ENCODE measurements at regions not wholly inside any gene's neighbourhood (a gene's known extent, or its start where the extent isn't known, plus 50 kb on each side); places are given as distances from the start of the nearest gene placed in this dataset.
"Not testable (repeated sequence)": the region's sequence is repeated elsewhere in the genome, so short reads cannot be mapped to it uniquely, and the experiment has no call there.

DNA sequence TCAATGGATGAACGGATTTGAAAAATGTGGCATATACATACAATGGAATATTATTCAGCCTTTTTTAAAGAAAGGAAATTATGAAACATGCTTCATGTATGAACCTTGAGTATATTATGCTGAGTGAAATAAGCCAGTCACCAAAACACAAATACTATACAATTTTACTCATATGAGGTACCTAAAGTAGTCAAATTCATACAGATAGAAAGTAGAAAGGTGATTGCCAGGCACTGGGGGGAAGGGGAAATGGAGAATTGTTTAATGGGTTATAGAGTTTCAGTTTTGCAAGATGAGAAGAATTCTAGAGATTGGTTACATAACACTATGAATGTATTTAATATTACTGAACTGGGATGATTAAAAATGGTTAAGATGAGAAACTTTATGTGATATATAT is 171.4 kb downstream of the TMTC3 start:
- no peak for DNase-seq

GRCh38 chr12:88314706-88315105 is 172.6 kb downstream of the TMTC3 start:
- DNase-seq = no peak

- DNase-seq = no peak
Measured at GRCh38 chr12:88318726-88319125, 176.6 kb downstream of the TMTC3 start.

DNA sequence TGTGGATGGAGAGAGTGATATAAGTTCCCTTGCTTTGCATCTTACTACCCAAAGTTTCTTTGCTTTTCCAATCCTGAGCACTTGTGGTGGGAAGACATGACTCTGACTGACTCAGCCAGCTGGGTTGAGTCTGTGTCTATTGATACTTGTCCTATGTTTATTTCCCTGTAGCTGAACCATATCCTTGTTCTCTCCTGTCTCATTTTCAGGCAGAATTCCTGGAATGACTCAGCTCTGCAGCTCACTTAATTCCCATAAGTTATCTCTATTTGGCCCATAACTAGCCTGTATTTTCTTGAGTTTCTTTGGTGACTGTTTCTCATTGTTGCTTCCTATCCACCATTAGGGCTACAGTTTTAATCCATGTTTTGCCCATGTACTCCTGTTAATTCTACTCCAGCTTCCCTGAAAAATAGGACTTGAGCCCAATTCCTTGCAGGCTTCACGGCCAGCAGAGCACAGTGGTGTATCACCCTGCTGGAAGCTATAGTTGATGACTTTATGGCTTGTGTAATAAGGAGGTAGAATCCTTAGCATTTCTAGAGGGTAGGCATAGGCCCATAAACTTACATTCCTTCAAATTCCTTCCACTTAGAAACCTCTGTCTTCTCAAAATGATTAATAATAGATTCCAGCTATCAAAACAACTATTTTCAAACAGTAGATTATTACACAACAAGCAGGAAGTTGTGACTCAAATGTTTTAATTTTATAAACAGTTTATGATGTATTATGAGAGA is 183.1 kb downstream of the TMTC3 start:
- no peak for DNase-seq

GRCh38 chr12:88325816-88326189 is 183.7 kb downstream of the TMTC3 start:
- no peak for DNase-seq

DNA sequence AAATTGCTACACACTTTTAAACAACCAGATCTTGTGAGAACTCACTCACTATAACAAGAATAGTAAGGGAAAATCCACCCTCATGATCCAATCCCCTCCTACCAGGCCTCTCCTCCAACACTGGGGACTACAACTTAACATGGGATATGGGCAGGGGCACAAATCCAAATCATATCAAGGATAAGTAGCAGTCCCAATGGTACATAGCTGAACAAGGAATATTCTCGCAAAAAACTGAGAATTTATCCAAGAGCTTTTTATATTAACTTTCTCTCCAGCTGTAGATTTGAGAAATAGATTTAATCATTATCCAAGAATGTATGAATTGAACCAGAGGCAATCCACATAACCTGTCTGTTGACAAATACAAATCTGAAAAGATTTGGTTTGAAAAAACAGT is 185.2 kb downstream of the TMTC3 start:
- DNase-seq = no peak

- no peak for DNase-seq
Measured at GRCh38 chr12:88328090-88328489, 186.0 kb downstream of the TMTC3 start.

GRCh38 chr12:88329833-88330232 is 187.7 kb downstream of the TMTC3 start:
- DNase-seq = no peak

- DNase-seq = no peak
Measured at GRCh38 chr12:88334271-88334670, 192.2 kb downstream of the TMTC3 start.

GRCh38 chr12:88336076-88336739 is 194.1 kb downstream of the TMTC3 start:
- no peak for DNase-seq

DNA sequence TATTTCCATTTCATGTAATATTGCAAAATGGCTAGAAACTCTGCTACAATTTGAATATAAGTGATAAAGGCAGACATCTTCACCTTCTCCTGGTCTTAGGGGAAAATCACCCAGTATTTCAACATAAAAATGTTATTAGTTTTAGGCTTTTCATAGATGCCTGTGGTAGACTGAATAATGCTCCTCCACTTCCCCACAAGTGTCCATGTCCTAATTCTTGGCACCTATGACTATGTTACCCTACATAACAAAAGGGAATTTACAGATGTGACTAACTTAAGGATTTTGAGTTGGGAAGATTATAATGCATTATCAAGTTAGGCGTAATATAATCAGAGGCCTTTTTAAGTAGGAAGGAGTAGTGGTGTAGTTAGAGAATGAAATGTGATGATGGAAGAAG is 196.4 kb downstream of the TMTC3 start:
- no peak for DNase-seq

DNA sequence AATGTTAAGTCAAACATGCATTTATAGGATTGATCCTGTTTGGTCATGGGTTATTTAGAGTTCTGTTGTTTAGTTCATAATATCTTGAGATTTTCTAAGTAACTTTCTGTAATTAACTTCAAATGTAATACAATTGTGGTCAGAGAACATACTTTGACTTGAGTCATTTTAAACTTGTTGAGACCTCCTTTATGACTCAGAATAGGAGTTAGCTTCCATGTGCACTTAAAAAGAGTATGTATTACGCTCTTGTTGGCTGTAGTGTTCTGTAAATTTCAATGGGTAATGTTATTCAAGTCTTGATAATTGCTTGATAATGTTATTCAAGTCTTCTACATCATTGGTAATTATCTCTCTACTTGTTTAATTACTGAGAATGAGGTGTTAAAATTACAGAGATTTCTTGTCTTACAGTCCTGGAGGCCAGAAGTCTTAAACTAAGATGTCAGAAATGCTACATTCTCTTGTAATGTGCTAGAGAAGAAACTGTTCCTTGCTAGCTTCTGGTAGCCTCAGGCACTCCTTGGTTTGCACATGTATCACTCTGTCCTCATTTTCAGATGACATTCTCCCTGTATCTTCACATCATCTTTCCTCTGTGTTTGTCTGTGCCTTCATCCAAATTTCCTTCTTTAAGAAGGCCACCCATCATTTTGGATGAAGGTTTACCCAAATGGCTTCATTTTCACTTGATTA is 197.3 kb downstream of the TMTC3 start:
- no peak for DNase-seq

DNA sequence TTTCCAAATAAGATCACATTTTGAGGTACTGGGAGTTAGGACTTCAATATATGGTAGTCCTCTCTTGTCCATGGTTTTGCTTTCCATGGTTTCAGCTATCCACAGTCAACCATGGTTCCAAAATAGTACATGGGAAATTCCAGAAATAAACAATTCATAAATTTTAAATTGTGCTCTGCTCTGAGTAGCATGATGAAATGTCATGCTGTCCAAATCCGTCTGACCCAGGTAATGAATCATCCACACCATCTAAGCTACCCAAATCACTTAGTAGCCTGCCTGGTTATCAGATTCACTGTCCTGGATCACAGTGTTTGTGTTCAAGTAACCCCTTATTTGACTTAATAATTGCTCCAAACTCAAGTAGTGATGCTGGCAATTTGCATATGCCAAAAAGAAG is 197.9 kb downstream of the TMTC3 start:
- DNase-seq = no peak

GRCh38 chr12:88342251-88342806 is 200.2 kb downstream of the TMTC3 start:
- no peak for DNase-seq

GRCh38 chr12:88351146-88351545 is 209.0 kb downstream of the TMTC3 start:
- no peak for DNase-seq

- DNase-seq = no peak
Measured at GRCh38 chr12:88354691-88355090, 212.6 kb downstream of the TMTC3 start.

DNA sequence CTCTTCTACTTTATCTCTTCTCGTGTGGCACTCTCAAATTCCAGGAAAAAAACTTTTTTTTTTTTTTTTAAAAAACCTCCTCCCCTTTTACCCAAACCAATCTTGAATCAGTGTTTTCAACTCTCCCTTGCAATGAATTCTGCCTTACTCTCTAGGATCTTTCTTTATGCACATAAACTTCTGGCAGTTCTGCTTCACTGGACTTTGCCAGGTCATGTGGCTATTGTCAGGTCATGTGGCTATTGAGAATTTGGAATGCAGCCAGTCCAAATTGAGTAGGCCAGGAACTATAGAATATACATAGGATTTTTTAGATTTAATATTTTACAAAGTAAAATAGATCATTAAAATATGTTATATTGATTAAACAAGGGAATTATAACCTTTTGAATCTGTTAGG is 218.2 kb downstream of the TMTC3 start:
- DNase-seq = no peak

GRCh38 chr12:88361493-88361892 is 218.8 kb downstream of the KITLG start:
- no peak for DNase-seq

- DNase-seq = no peak
Measured at GRCh38 chr12:88362439-88362838, 217.8 kb downstream of the KITLG start.

GRCh38 chr12:88365403-88365802 is 214.9 kb downstream of the KITLG start:
- no peak for DNase-seq

DNA sequence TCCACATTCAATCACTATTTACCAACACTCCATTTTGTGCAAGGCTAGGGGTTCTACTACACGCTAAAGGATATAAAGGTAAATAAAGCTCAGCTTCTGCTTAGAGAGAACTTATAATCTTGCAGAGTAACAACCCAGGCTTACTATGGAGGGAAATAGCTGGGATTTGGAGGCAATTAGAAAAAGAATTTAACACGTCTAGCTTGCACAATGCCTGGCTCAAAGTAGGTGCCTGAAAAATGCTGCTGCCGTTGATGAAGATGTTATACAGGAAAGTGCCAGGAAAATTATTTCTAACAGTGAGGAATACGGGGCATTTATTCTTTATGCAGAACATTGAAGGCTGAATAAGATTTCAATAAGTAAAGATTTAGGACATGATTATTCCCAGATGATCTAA is 214.2 kb downstream of the KITLG start:
- DNase-seq = no peak

DNA sequence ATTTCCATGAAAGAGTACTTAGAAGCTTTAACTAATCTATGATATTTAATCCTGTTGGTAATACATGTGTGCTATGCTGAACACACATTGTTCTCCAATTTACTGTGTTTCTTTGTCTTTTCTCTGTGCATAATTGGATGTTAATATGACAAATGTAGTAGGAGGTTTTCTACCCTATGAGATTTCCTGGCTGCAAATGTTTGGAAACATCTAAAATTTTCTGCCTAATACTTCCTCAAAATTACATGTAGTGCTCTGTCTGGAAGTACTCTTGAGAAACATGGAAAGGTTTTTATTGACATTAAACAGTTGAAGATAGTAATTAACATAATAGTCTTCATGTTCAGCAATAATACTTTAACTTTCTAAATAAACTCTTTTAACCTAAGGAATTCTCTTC is 213.0 kb downstream of the KITLG start:
- no peak for DNase-seq

- DNase-seq = not testable (repeated sequence)
Measured at GRCh38 chr12:88368077-88368476, 212.2 kb downstream of the KITLG start.

Data from GF-D8 (cell line).